SK-N-SH (cell line): ENCODE measurements at regions not wholly inside any gene's neighbourhood (a gene's known extent, or its start where the extent isn't known, plus 50 kb on each side); places are given as distances from the start of the nearest gene placed in this dataset.

Experiments
- CTCF ChIA-PET: fragments of 300-600, 350-600 bp; formaldehyde crosslinking; extraction: SDS; loops from one replicate; lab custom pipeline; 2021; lab: Yijun Ruan, JAX
- POLR2A ChIA-PET: fragments of 350-600 bp; sonication (Branson Sonifier 250); formaldehyde crosslinking; extraction: SDS; loops from one replicate; lab custom pipeline; 2020; ENCODE audit warnings: antibody characterized with exemption, inconsistent platforms; lab: Yijun Ruan, JAX
- DNase-seq: peaks from one replicate; pipeline ENCODE4 v3.0.0; 2012
- H2AFZ ChIP-seq: fragments of 200-600 bp; sonication (generic); 2 replicates; pipeline ENCODE4 v1.8.1; 2016; ENCODE audit warnings: antibody characterized with exemption, mild to moderate bottlenecking, low read depth
- H3F3A ChIP-seq: fragments of 200-600 bp; sonication (generic); replicated peaks from 2 replicates; pipeline ENCODE3; 2016; ENCODE audit warnings: antibody characterized with exemption, mild to moderate bottlenecking; ENCODE audit not compliant: insufficient read depth
- H3K27ac ChIP-seq, 2 experiments: fragments of 200-500 bp in 1 of 2; fragments of 200-600 bp in 1 of 2; sonication (Bioruptor generic) in 1 of 2; sonication (generic), shearing (Covaris generic) in 1 of 2; 2 replicates each; pipeline versions ENCODE4 v1.5.1 to v1.6.1; 2014 to 2016; ENCODE audit warnings: low read depth in 2 of 2, inconsistent platforms in 1 of 2, low read length in 1 of 2, mild to moderate bottlenecking in 1 of 2, mixed read lengths in 1 of 2
- H3K27me3 ChIP-seq: fragments of 200-600 bp; sonication (generic), shearing (Covaris generic); 2 replicates; pipeline ENCODE4 v1.6.1; 2016; ENCODE audit warnings: mixed run types; ENCODE audit not compliant: insufficient read depth
- H3K36me3 ChIP-seq, 2 experiments: fragments of 200-500 bp in 1 of 2; fragments of 200-600 bp in 1 of 2; sonication (Bioruptor generic) in 1 of 2; sonication (generic) in 1 of 2; replicated peaks in 1 of 2; 2 replicates each; pipeline versions ENCODE3 to v1.5.1; 2014 to 2016; ENCODE audit warnings: low read length in 1 of 2, mild to moderate bottlenecking in 1 of 2; ENCODE audit not compliant: insufficient read depth in 2 of 2, control insufficient read depth in 1 of 2
- H3K4me1 ChIP-seq, 2 experiments: fragments of 200-500 bp in 1 of 2; fragments of 200-600 bp in 1 of 2; sonication (Bioruptor generic) in 1 of 2; sonication (generic), shearing (Covaris generic) in 1 of 2; 2 replicates each; pipeline versions ENCODE4 v1.5.1 to v1.6.1; 2014 to 2016; ENCODE audit warnings: low read depth in 1 of 2, low read length in 1 of 2, mixed run types in 1 of 2; ENCODE audit not compliant: insufficient read depth in 2 of 2, control insufficient read depth in 1 of 2
- H3K4me2 ChIP-seq: fragments of 200-600 bp; sonication (generic), shearing (Covaris generic); 2 replicates; pipeline ENCODE4 v1.6.1; 2017; ENCODE audit warnings: mixed run types
- H3K4me3 ChIP-seq, 2 experiments: fragments of 200-500 bp in 1 of 2; fragments of 200-600 bp in 1 of 2; sonication (Bioruptor generic) in 1 of 2; sonication (generic), shearing (Covaris generic) in 1 of 2; 2 replicates each; pipeline versions ENCODE4 v1.5.1 to v1.8.1; 2014 to 2016; ENCODE audit warnings: low read depth in 2 of 2, inconsistent platforms in 1 of 2, low read length in 1 of 2, mild to moderate bottlenecking in 1 of 2, mixed read lengths in 1 of 2, moderate library complexity in 1 of 2
- H3K79me2 ChIP-seq: fragments of 200-600 bp; sonication (generic); 2 replicates; pipeline ENCODE4 v1.8.1; 2017; ENCODE audit warnings: mild to moderate bottlenecking; ENCODE audit not compliant: insufficient read depth
- H3K9ac ChIP-seq: fragments of 200-600 bp; sonication (generic); 2 replicates; pipeline ENCODE4 v1.6.1; 2017; ENCODE audit warnings: mixed run types
- H3K9me2 ChIP-seq: fragments of 200-600 bp; sonication (generic); 2 replicates; pipeline ENCODE4 v1.6.1; 2017; ENCODE audit warnings: mixed run types
- H3K9me3 ChIP-seq: fragments of 200-600 bp; sonication (generic); 2 replicates; pipeline ENCODE4 v1.6.1; 2017; ENCODE audit warnings: mixed run types, mild to moderate bottlenecking, moderate library complexity
- H4K20me1 ChIP-seq: fragments of 200-600 bp; sonication (generic); 2 replicates; pipeline ENCODE4 v1.6.1; 2017; ENCODE audit warnings: mild to moderate bottlenecking, mixed run types; ENCODE audit not compliant: insufficient read depth
- CHD2 ChIP-seq: fragments of 150-350 bp; IDR thresholded peaks from 2 replicates; pipeline ENCODE4 v1.6.1; 2018; ENCODE audit warnings: low read length; ENCODE audit not compliant: partially characterized antibody
- EZH2phosphoT487 ChIP-seq: fragments of 200-600 bp; sonication (generic); IDR thresholded peaks from 2 replicates; pipeline ENCODE4 v1.6.1; 2017; ENCODE audit warnings: low read depth, mixed run types, mild to moderate bottlenecking, antibody characterized with exemption, moderate library complexity, borderline replicate concordance
- GATA2 ChIP-seq: sonication (generic); formaldehyde crosslinking; IDR thresholded peaks from 2 replicates; pipeline ENCODE4 v1.5.0; 2020; ENCODE audit warnings: mild to moderate bottlenecking, missing genetic modification reagents
- NFIC ChIP-seq: IDR thresholded peaks from 2 replicates; pipeline ENCODE4 v1.4.0; 2012; ENCODE audit warnings: borderline replicate concordance
- RXRA ChIP-seq: IDR thresholded peaks from 2 replicates; pipeline ENCODE4 v1.4.0; 2012; ENCODE audit warnings: low read depth, mild to moderate bottlenecking, borderline replicate concordance
- SIN3A ChIP-seq: IDR thresholded peaks from 2 replicates; pipeline ENCODE4 v1.6.1; 2012; ENCODE audit warnings: low read depth, mild to moderate bottlenecking, low read length, moderate library complexity, borderline replicate concordance
- TAF1 ChIP-seq: IDR thresholded peaks from 2 replicates; pipeline ENCODE4 v1.6.1; 2012; ENCODE audit warnings: low read depth, mild to moderate bottlenecking, low read length, moderate library complexity, borderline replicate concordance
- YY1 ChIP-seq: IDR thresholded peaks from 2 replicates; pipeline ENCODE4 v1.4.0; 2012; ENCODE audit warnings: low read depth, mild to moderate bottlenecking
- WGBS: methylation state at CpG from one replicate; pipeline ENCODE4 v1.1.6; 2017; ENCODE audit warnings: low lambda C conversion rate; 5-methylcytosine and 5-hydroxymethylcytosine counted together
- TF ChIP-seq, protein P1 (sequence below): IDR thresholded peaks from 2 replicates; pipeline ENCODE4 v1.4.0; 2012; ENCODE audit warnings: low read depth, borderline replicate concordance
- TF ChIP-seq, protein P2 (sequence below): IDR thresholded peaks from 2 replicates; pipeline ENCODE4 v1.4.0; 2012; ENCODE audit warnings: low read depth, borderline replicate concordance
- TF ChIP-seq, protein P3 (sequence below): fragments of 150-350 bp; IDR thresholded peaks from 2 replicates; pipeline ENCODE4 v1.6.1; 2017; ENCODE audit warnings: antibody characterized with exemption, low read length, low read depth, borderline replicate concordance

DNA sequence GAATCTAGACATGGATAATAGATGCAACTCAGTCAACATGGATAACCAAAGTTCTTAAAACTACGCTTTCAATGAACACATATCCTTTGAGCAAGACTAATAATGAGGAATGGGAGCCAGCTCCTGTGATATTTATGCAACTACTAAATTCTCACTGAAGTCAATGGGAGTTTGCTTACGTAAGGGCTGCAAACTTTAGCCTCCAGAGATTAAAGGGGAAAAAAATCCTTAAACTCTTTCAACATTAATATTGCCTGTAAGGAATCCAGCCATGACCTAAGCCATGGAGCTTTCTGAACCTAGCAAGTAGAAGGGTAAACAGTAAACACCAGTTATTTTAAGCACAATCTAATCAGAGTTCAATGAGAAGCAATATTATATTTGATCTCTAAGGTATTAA, 125.2 kb upstream of the PITX2 start:
- no peak overlapping the region for H2AFZ ChIP-seq
- H3K4me3 ChIP-seq = no peak overlapping the region
- 14% methylated on average over 2 of the region's 2 CpGs for WGBS
- no peak overlapping the region for H3K9ac ChIP-seq
- H3K27me3 ChIP-seq = no peaks in the 10 kb centered on the region
- DNase-seq = no peak
- H3K4me2 ChIP-seq = no peak overlapping the region
- H3F3A ChIP-seq = no peaks in the 10 kb centered on the region
- no peak for TF ChIP-seq YY1
- TF ChIP-seq CHD2 = no peak
- no peak for TF ChIP-seq GATA2 (CRISPR knock-in tag)
- TF ChIP-seq NFIC = no peak
- H3K27ac ChIP-seq = no peak overlapping the region
- no peaks in the 10 kb centered on the region for H3K9me2 ChIP-seq
- ChIA-PET POLR2A (no interaction called here), CTCF (no interaction called here)
- no peaks in the 10 kb centered on the region for H3K4me1 ChIP-seq
- H4K20me1 ChIP-seq = no peaks in the 10 kb centered on the region
- no peaks in the 10 kb centered on the region for H3K9me3 ChIP-seq
- H3K79me2 ChIP-seq = no peaks in the 10 kb centered on the region
- no peaks in the 10 kb centered on the region for H3K36me3 ChIP-seq

DNA sequence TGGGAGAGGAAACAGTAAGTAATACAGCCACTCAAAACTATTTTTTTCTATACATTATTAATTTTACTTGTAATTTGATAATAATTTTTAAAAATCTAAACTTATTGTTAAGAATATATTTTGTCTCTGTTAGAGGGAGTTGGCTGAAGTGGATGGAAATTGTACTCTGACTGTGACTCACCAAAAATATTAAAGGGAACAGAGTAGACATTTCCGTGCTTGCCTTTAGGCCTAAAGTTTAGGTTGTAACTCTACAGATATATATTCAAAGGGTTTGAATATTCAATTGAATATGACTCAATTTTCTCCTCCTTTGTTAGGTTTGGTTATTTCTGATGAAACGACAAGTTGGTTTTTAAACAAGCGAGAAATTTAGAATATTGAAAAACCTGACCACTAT, 128.3 kb upstream of the PITX2 start:
- Histone ChIP-seq H3K4me2 (no peak overlapping the region), H4K20me1 (no peaks in the 10 kb centered on the region), H3K27ac (no peak overlapping the region), H3K4me3 (no peak overlapping the region), H3K36me3 (no peaks in the 10 kb centered on the region), H3K27me3 (no peaks in the 10 kb centered on the region; the same call in 1 of the 2 replicates), H3K4me1 (no peaks in the 10 kb centered on the region), H3F3A (no peaks in the 10 kb centered on the region), H2AFZ (no peak overlapping the region), H3K79me2 (no peaks in the 10 kb centered on the region), H3K9me3 (no peaks in the 10 kb centered on the region), H3K9me2 (no peaks in the 10 kb centered on the region; the same call in 1 of the 2 replicates), H3K9ac (no peak overlapping the region)
- POLR2A ChIA-PET = no interaction called here
- TF ChIP-seq RXRA (no peak), EZH2phosphoT487 (no peak), SIN3A (no peak), TAF1 (no peak)
- TF ChIP-seq, protein P1, sequence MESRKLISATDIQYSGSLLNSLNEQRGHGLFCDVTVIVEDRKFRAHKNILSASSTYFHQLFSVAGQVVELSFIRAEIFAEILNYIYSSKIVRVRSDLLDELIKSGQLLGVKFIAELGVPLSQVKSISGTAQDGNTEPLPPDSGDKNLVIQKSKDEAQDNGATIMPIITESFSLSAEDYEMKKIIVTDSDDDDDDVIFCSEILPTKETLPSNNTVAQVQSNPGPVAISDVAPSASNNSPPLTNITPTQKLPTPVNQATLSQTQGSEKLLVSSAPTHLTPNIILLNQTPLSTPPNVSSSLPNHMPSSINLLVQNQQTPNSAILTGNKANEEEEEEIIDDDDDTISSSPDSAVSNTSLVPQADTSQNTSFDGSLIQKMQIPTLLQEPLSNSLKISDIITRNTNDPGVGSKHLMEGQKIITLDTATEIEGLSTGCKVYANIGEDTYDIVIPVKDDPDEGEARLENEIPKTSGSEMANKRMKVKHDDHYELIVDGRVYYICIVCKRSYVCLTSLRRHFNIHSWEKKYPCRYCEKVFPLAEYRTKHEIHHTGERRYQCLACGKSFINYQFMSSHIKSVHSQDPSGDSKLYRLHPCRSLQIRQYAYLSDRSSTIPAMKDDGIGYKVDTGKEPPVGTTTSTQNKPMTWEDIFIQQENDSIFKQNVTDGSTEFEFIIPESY = no peak
- TF ChIP-seq, protein P2, sequence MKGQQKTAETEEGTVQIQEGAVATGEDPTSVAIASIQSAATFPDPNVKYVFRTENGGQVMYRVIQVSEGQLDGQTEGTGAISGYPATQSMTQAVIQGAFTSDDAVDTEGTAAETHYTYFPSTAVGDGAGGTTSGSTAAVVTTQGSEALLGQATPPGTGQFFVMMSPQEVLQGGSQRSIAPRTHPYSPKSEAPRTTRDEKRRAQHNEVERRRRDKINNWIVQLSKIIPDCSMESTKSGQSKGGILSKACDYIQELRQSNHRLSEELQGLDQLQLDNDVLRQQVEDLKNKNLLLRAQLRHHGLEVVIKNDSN = no peak
- TF ChIP-seq, protein P3, sequence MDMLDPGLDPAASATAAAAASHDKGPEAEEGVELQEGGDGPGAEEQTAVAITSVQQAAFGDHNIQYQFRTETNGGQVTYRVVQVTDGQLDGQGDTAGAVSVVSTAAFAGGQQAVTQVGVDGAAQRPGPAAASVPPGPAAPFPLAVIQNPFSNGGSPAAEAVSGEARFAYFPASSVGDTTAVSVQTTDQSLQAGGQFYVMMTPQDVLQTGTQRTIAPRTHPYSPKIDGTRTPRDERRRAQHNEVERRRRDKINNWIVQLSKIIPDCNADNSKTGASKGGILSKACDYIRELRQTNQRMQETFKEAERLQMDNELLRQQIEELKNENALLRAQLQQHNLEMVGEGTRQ = no peak
- WGBS = 12% methylated on average over 3 of the region's 3 CpGs
- CTCF ChIA-PET = no interaction called here
- no peak for DNase-seq
